A549 (cell line): ENCODE measurements at regions not wholly inside any gene's neighbourhood (a gene's known extent, or its start where the extent isn't known, plus 50 kb on each side); places are given as distances from the start of the nearest gene placed in this dataset.

Experiments
- ATAC-seq, 2 experiments: fragments of 200-7000 bp in 1 of 2; fragments of >200 bp in 1 of 2; cut with Nextera tagmentation in 1 of 2; cut with Tn5 transposase in 1 of 2; 3 replicates each; pipeline versions ENCODE4 v1.8.0 to v1.9.1; 2018 to 2020; ENCODE audit warnings: mild to moderate bottlenecking in 1 of 2, moderate library complexity in 1 of 2
- CTCF ChIA-PET: fragments of 300-600 bp; sonication (Branson Sonifier 250); formaldehyde crosslinking; extraction: SDS; loops from one replicate; lab custom pipeline; 2021; ENCODE audit warnings: antibody characterized with exemption, inconsistent platforms; lab: Yijun Ruan, JAX
- POLR2A ChIA-PET: fragments of 350-600 bp; formaldehyde crosslinking; extraction: SDS; loops from one replicate; lab custom pipeline; 2021; ENCODE audit warnings: antibody characterized with exemption, inconsistent platforms; lab: Yijun Ruan, JAX
- DNase-seq, 2 experiments: peaks; one replicate each; pipeline versions ENCODE4 v3.0.0 to v3.0.0-alpha.2; 2011 to 2016; ENCODE audit warnings: low read depth in 1 of 2, low spot score in 1 of 2
- FAIRE-seq: peaks from 2 replicates; lab custom pipeline; 2011; peaks lifted over from hg19 to GRCh38; lab: Jason Lieb, UNC
- H3K27ac ChIP-seq, 2 experiments: fragments of >200 bp; sonication (Bioruptor Twin); formaldehyde crosslinking; 3 replicates each; pipeline ENCODE4 v1.5.1; 2016 to 2017
- H3K4me1 ChIP-seq: fragments of >200 bp; sonication (Bioruptor Twin); formaldehyde crosslinking; 3 replicates; pipeline ENCODE4 v1.6.1; 2016
- H3K4me2 ChIP-seq: fragments of >200 bp; sonication (Bioruptor Twin); formaldehyde crosslinking; 3 replicates; pipeline ENCODE4 v1.6.1; 2016
- H3K4me3 ChIP-seq: fragments of >200 bp; sonication (Bioruptor Twin); formaldehyde crosslinking; 3 replicates; pipeline ENCODE4 v1.5.1; 2016
- H3K9me3 ChIP-seq: fragments of >200 bp; sonication (Bioruptor Twin); formaldehyde crosslinking; 3 replicates; pipeline ENCODE4 v1.6.1; 2016
- CBX8 ChIP-seq: fragments of 200-600 bp; sonication (generic); IDR thresholded peaks from 2 replicates; pipeline ENCODE4 v1.6.1; 2016
- EHMT2 ChIP-seq: fragments of 200-600 bp; sonication (generic); IDR thresholded peaks from 2 replicates; pipeline ENCODE4 v1.6.1; 2016; ENCODE audit warnings: antibody characterized with exemption, low read depth, mild to moderate bottlenecking, moderate library complexity
- ELK1 ChIP-seq: fragments of 150-350 bp; IDR thresholded peaks from 2 replicates; pipeline ENCODE4 v1.6.1; 2014; ENCODE audit warnings: low read depth, mild to moderate bottlenecking, low read length
- FOSB ChIP-seq: fragments of 250-450 bp; sonication (Bioruptor Pico); IDR thresholded peaks from 2 replicates; pipeline ENCODE4 v1.5.0; 2020; ENCODE audit warnings: mild to moderate bottlenecking, moderate library complexity
- FOXS1 ChIP-seq: fragments of 250-450 bp; sonication (Bioruptor Pico); IDR thresholded peaks from 2 replicates; pipeline ENCODE4 v1.5.0; 2020; ENCODE audit warnings: mild to moderate bottlenecking, moderate library complexity
- GATA3 ChIP-seq: IDR thresholded peaks from 2 replicates; pipeline ENCODE4 v1.6.1; 2012; ENCODE audit warnings: borderline replicate concordance
- HDAC2 ChIP-seq: fragments of 200-600 bp; sonication (generic); IDR thresholded peaks from 2 replicates; pipeline ENCODE4 v1.6.1; 2016
- HMGXB4 ChIP-seq: fragments of 250-450 bp; sonication (Bioruptor Pico); IDR thresholded peaks from 2 replicates; pipeline ENCODE4 v1.5.0; 2021; ENCODE audit warnings: mild to moderate bottlenecking, moderate library complexity, borderline replicate concordance
- KDM1A ChIP-seq: fragments of 200-600 bp; sonication (generic); IDR thresholded peaks from 2 replicates; pipeline ENCODE4 v1.6.1; 2016; ENCODE audit warnings: low read depth, mild to moderate bottlenecking
- MAZ ChIP-seq: fragments of 150-350 bp; IDR thresholded peaks from 2 replicates; pipeline ENCODE4 v1.6.1; 2014; ENCODE audit warnings: antibody characterized with exemption, low read depth, low read length, borderline replicate concordance
- PBX3 ChIP-seq: IDR thresholded peaks from 2 replicates; pipeline ENCODE4 v1.6.1; 2012
- RCOR1 ChIP-seq: fragments of 150-350 bp; IDR thresholded peaks from 2 replicates; pipeline ENCODE4 v1.6.1; 2014; ENCODE audit warnings: antibody characterized with exemption, low read length, low read depth
- REST ChIP-seq: fragments of 200-600 bp; sonication (generic); IDR thresholded peaks from 2 replicates; pipeline ENCODE4 v1.6.1; 2016; ENCODE audit warnings: antibody characterized with exemption, mild to moderate bottlenecking, moderate library complexity
- SMC3 ChIP-seq: fragments of >200 bp; sonication (Bioruptor Twin); formaldehyde crosslinking; IDR thresholded peaks from 3 replicates; pipeline ENCODE4 v1.6.1; 2018; ENCODE audit warnings: inconsistent platforms
- USF2 ChIP-seq: fragments of 450-650 bp; IDR thresholded peaks from 2 replicates; pipeline ENCODE4 v1.6.1; 2014; ENCODE audit warnings: antibody characterized with exemption
- ZC3H11A ChIP-seq: fragments of 450-650 bp; IDR thresholded peaks from 2 replicates; pipeline ENCODE4 v1.6.1; 2014; ENCODE audit warnings: antibody characterized with exemption, mild to moderate bottlenecking
- WGBS: methylation state at CpG from one replicate; pipeline ENCODE4 v1.1.6; 2017; ENCODE audit errors: missing lambda C conversion rate; 5-methylcytosine and 5-hydroxymethylcytosine counted together

- 6% methylated on average over 4 of the region's 4 CpGs for WGBS
Measured at GRCh38 chr10:129038522-129038921, 428.5 kb upstream of the MGMT start.

GRCh38 chr10:129039406-129040370, 427.4 kb upstream of the MGMT start:
- FAIRE-seq (no peak), ATAC-seq (no peak)
- Histone ChIP-seq H3K27ac (no peak overlapping the region), H3K4me1 (no peaks in the 10 kb centered on the region), H3K4me3 (no peak overlapping the region), H3K9me3 (no peaks in the 10 kb centered on the region), H3K4me2 (no peak overlapping the region)
- WGBS = 27% methylated on average over 15 of the region's 15 CpGs
- ChIA-PET POLR2A (no interaction called here), CTCF (interaction anchor here (0.6 kb wide), 1 partner anchor 8 kb away, joined by 3 read pairs; no protein-coding TSS in a partner anchor)
- TF ChIP-seq SMC3 (no peak), RCOR1 (no peak), HMGXB4 (CRISPR knock-in tag) (no peak), HDAC2 (no peak), USF2 (no peak), FOXS1 (CRISPR knock-in tag) (no peak), CBX8 (no peak), KDM1A (no peak), EHMT2 (no peak), PBX3 (no peak), ELK1 (no peak), REST (no peak), ZC3H11A (no peak), MAZ (no peak)
- TF ChIP-seq, all 56 proteins: peak for 0
- DNase-seq = no peak

More at GRCh38 chr10:129038522-129038921, 428.5 kb upstream of the MGMT start:
- ATAC-seq (no peak), DNase-seq (no peak), FAIRE-seq (no peak)
- Histone ChIP-seq H3K4me2 (no peak overlapping the region), H3K9me3 (no peaks in the 10 kb centered on the region), H3K4me1 (no peaks in the 10 kb centered on the region), H3K4me3 (no peak overlapping the region), H3K27ac (no peak overlapping the region)
- TF ChIP-seq FOSB (no peak), EHMT2 (no peak), GATA3 (no peak), RCOR1 (no peak)
- POLR2A ChIA-PET = no interaction called here
- CTCF ChIA-PET = no interaction called here
